OCI-LY7 (cell line): ENCODE measurements at regions not wholly inside any gene's neighbourhood (a gene's known extent, or its start where the extent isn't known, plus 50 kb on each side); places are given as distances from the start of the nearest gene placed in this dataset.

Source experiments
- BruUV-seq: library from RNA; stranded (reverse); fragments of 400-500 nt; replicated peaks from 2 replicates; lab custom pipeline; 2021; lab: Mats Ljungman, UMichigan
- CTCF ChIA-PET: fragments of 300-600 bp; sonication (Branson Sonifier 250); formaldehyde crosslinking; loops from one replicate; lab custom pipeline; 2022; ENCODE audit warnings: antibody characterized with exemption; ENCODE audit not compliant: unreplicated experiment; lab: Charles Lee
- POLR2A ChIA-PET: fragments of 300-600 bp; sonication (Branson Sonifier 250); formaldehyde crosslinking; loops from one replicate; lab custom pipeline; 2022; ENCODE audit warnings: antibody characterized with exemption; lab: Charles Lee
- DNase-seq: peaks from one replicate; pipeline ENCODE4 v3.0.0-alpha.2; 2015; ENCODE audit warnings: low spot score
- H2AFZ ChIP-seq: fragments of 200-600 bp; sonication (generic), shearing (Covaris generic); 2 replicates; pipeline ENCODE4 v1.6.1; 2014; ENCODE audit warnings: mild to moderate bottlenecking, antibody characterized with exemption, low read length, moderate library complexity
- H3K27ac ChIP-seq: fragments of 200-600 bp; sonication (generic); 2 replicates; pipeline ENCODE4 v1.5.1; 2014; ENCODE audit warnings: mixed run types, low read depth, mild to moderate bottlenecking, moderate library complexity, low read length, inconsistent platforms; ENCODE audit not compliant: poor library complexity, severe bottlenecking
- H3K36me3 ChIP-seq: fragments of 200-600 bp; sonication (generic); 2 replicates; pipeline ENCODE4 v1.6.1; 2014; ENCODE audit warnings: mild to moderate bottlenecking, antibody characterized with exemption, low read length, moderate library complexity, mixed read lengths; ENCODE audit not compliant: insufficient read depth
- H3K4me1 ChIP-seq: fragments of 200-600 bp; sonication (generic); 2 replicates; pipeline ENCODE4 v1.5.1; 2014; ENCODE audit warnings: mild to moderate bottlenecking, low read length; ENCODE audit not compliant: insufficient read depth, poor library complexity, severe bottlenecking
- H3K4me2 ChIP-seq: fragments of 200-600 bp; sonication (generic); 2 replicates; pipeline ENCODE4 v1.6.1; 2014; ENCODE audit warnings: mild to moderate bottlenecking, low read length
- H3K4me3 ChIP-seq: fragments of 200-600 bp; sonication (generic); 2 replicates; pipeline ENCODE4 v1.5.1; 2014; ENCODE audit warnings: mild to moderate bottlenecking, low read depth, low read length; ENCODE audit not compliant: poor library complexity, severe bottlenecking
- H3K79me2 ChIP-seq: fragments of 200-600 bp; sonication (generic); 2 replicates; pipeline ENCODE4 v1.6.1; 2016; ENCODE audit warnings: low read depth, mild to moderate bottlenecking, low read length, moderate library complexity, mixed read lengths; ENCODE audit not compliant: insufficient read depth
- H3K9me2 ChIP-seq: fragments of 200-600 bp; sonication (generic); 2 replicates; pipeline ENCODE4 v1.6.1; 2016; ENCODE audit warnings: mild to moderate bottlenecking, low read length, mixed read lengths; ENCODE audit not compliant: insufficient read depth
- H3K9me3 ChIP-seq: fragments of 200-600 bp; sonication (generic); 2 replicates; pipeline ENCODE4 v1.6.1; 2014; ENCODE audit warnings: mild to moderate bottlenecking, mixed run types, low read length, mixed read lengths
- H4K20me1 ChIP-seq: fragments of 200-600 bp; sonication (generic); 2 replicates; pipeline ENCODE4 v1.6.1; 2014; ENCODE audit warnings: mild to moderate bottlenecking, antibody characterized with exemption, low read length, moderate library complexity, mixed read lengths; ENCODE audit not compliant: insufficient read depth
- CTCF ChIP-seq: fragments of 200-600 bp; sonication (generic); conservative IDR thresholded peaks from 2 replicates; pipeline ENCODE4 v1.5.1; 2014; ENCODE audit warnings: mild to moderate bottlenecking, antibody characterized with exemption, low read length, moderate library complexity, mixed read lengths
- EZH2phosphoT487 ChIP-seq: fragments of 200-600 bp; sonication (generic); IDR thresholded peaks from 2 replicates; pipeline ENCODE4 v1.6.1; 2018; ENCODE audit warnings: low read depth, borderline replicate concordance, mild to moderate bottlenecking, mixed run types, antibody characterized with exemption, low read length, moderate library complexity, mixed read lengths
- intact Hi-C: fragments of 100-400 bp; cut with micrococcal nuclease; formaldehyde crosslinking; loops from one replicate; pipeline ENCODE4 v1.10.0; 2022; ENCODE audit not compliant: unreplicated experiment

DNA sequence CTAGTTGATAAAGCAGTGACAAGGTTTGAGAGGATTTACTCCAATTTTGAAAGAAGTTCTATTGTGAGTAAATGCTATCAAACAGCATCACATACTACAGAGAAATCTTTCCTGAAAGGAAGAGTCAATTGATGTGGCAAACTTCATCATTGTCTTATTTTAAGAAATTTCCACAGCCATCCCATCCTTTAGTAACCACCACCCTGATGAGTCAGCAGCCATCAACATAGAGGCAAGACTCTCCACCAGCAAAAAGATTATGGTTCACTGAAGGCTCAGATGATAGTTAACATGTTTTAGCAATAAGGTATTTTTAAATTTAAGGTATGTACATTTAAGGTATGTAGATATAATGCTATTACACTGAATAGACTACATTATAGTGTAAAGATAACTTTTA is 122.1 kb upstream of the ARHGAP5 start:
- no peak overlapping the region for H3K27ac ChIP-seq
- H2AFZ ChIP-seq, result no peak overlapping the region
- H3K4me1 ChIP-seq, result no peaks in the 10 kb centered on the region
- H4K20me1 ChIP-seq, result no peaks in the 10 kb centered on the region
- no TSS peak for BruUV-seq
- intact Hi-C loops, result no loop called here
- no peaks in the 10 kb centered on the region for H3K9me2 ChIP-seq
- H3K9me3 ChIP-seq, result no peaks in the 10 kb centered on the region
- no peaks in the 10 kb centered on the region for H3K36me3 ChIP-seq
- H3K4me2 ChIP-seq, result no peak overlapping the region
- no peaks in the 10 kb centered on the region for H3K79me2 ChIP-seq
- no peak overlapping the region for H3K4me3 ChIP-seq
- ChIA-PET POLR2A (interaction anchor here (0.7 kb wide), 1 partner anchor 107 kb away, joined by 3 read pairs; no protein-coding TSS in a partner anchor), CTCF (no interaction called here)
- DNase-seq, result no peak
- no peak for TF ChIP-seq CTCF
- no peak for TF ChIP-seq EZH2phosphoT487

- Histone ChIP-seq H3K4me2 (no peak overlapping the region), H3K4me1 (no peaks in the 10 kb centered on the region), H3K27ac (no peak overlapping the region), H3K9me3 (no peaks in the 10 kb centered on the region), H3K36me3 (no peaks in the 10 kb centered on the region), H4K20me1 (no peaks in the 10 kb centered on the region), H3K4me3 (no peak overlapping the region), H3K79me2 (no peaks in the 10 kb centered on the region), H3K9me2 (no peaks in the 10 kb centered on the region), H2AFZ (no peak overlapping the region)
- no peak for DNase-seq
- intact Hi-C loops, result no loop called here
- ChIA-PET CTCF (no interaction called here), POLR2A (interaction anchor here (0.7 to 0.9 kb wide), 2 partner anchors 10 to 1493 kb away, joined by 6 to 12 read pairs; no protein-coding TSS in a partner anchor)
- no peak for TF ChIP-seq EZH2phosphoT487
- BruUV-seq, result no TSS peak
Measured at GRCh38 chr14:31955936-31956579, 121.0 kb upstream of the ARHGAP5 start.

DNA sequence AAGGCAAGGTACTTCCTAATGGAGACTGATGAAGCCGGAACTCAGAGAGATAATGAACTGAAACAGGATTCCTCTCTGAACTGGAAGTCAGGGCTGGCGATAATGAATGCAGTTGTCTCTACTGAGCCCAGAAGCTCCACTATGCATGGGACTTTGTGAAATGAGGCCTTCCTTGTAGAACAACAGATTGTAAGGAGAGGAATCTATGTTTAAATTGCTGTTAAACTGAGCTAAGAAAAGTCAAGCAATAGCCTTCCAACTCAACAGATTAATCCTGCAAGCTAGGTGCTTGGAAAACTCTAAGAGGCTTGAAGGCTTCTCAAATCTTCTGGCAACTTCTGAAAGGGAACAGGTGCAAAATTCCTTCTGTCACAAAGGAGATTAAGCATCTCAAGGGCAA is 119.5 kb upstream of the ARHGAP5 start:
- no peaks in the 10 kb centered on the region for H3K79me2 ChIP-seq
- TF ChIP-seq EZH2phosphoT487 (no peak), CTCF (no peak)
- no TSS peak for BruUV-seq
- POLR2A ChIA-PET, result no interaction called here
- no peak overlapping the region for H3K27ac ChIP-seq
- no peaks in the 10 kb centered on the region for H4K20me1 ChIP-seq
- H3K4me1 ChIP-seq, result no peaks in the 10 kb centered on the region
- intact Hi-C loops, result no loop called here
- H2AFZ ChIP-seq, result no peak overlapping the region
- CTCF ChIA-PET, result no interaction called here
- H3K9me2 ChIP-seq, result no peaks in the 10 kb centered on the region
- DNase-seq, result no peak
- H3K4me3 ChIP-seq, result no peak overlapping the region
- no peak overlapping the region for H3K4me2 ChIP-seq
- H3K36me3 ChIP-seq, result no peaks in the 10 kb centered on the region
- no peaks in the 10 kb centered on the region for H3K9me3 ChIP-seq
